Heart right ventricle (tissue), 16 donors: ENCODE measurements at regions not wholly inside any gene's neighbourhood (a gene's known extent, or its start where the extent isn't known, plus 50 kb on each side); places are given as distances from the start of the nearest gene placed in this dataset.

Experiments used
- ATAC-seq, 8 donors: fragments of 200-7000 bp; cut with Tn5 transposase; one replicate each; pipeline ENCODE4 v1.9.1; 2020; ENCODE audit warnings: mild to moderate bottlenecking in 8 of 8, moderate library complexity in 8 of 8, moderate number of reproducible peaks in 1 of 8
- DNase-seq, 2 donors: peaks; one replicate each; pipeline ENCODE4 v3.0.0-alpha.2; 2020
- H3K27ac ChIP-seq, 10 donors: fragments of 200-600 bp; sonication (generic) in 2 of 10; one replicate each; pipeline versions ENCODE4 v1.5.0 to v1.8.0; 2020 to 2022; ENCODE audit warnings: mild to moderate bottlenecking in 3 of 10
- H3K27me3 ChIP-seq, 7 donors: fragments of 200-600 bp; one replicate each; pipeline ENCODE4 v1.8.0; 2021 to 2022; ENCODE audit warnings: mild to moderate bottlenecking in 2 of 7
- H3K36me3 ChIP-seq, 9 donors: fragments of 200-600 bp; sonication (generic) in 1 of 9; one replicate each; pipeline versions ENCODE4 v1.5.0 to v1.8.0; 2020 to 2022; ENCODE audit warnings: mild to moderate bottlenecking in 2 of 9
- H3K4me1 ChIP-seq, 9 donors: fragments of 200-600 bp; sonication (generic) in 1 of 9; one replicate each; pipeline versions ENCODE4 v1.5.0 to v1.8.0; 2020 to 2022; ENCODE audit warnings: mild to moderate bottlenecking in 4 of 9
- H3K4me3 ChIP-seq, 10 donors: fragments of 200-600 bp; sonication (generic) in 2 of 10; one replicate each; pipeline versions ENCODE4 v1.5.0 to v1.8.0; 2020 to 2022; ENCODE audit warnings: mild to moderate bottlenecking in 7 of 10, moderate library complexity in 2 of 10
- H3K9me3 ChIP-seq, 11 donors: fragments of 200-600 bp in 10 of 11; sonication (generic) in 2 of 11; one replicate each; pipeline versions ENCODE4 v1.5.0 to v1.8.0; 2013 to 2022; ENCODE audit warnings: mild to moderate bottlenecking in 2 of 11, control low read depth in 1 of 11, moderate library complexity in 1 of 11
- CTCF ChIP-seq, 9 donors: fragments of 200-600 bp; sonication (generic) in 2 of 9; IDR thresholded peaks; one replicate each; pipeline versions ENCODE4 v1.5.0 to v1.8.0; 2021 to 2022; ENCODE audit warnings: antibody characterized with exemption in 9 of 9, mild to moderate bottlenecking in 5 of 9, moderate library complexity in 1 of 9
- WGBS, 2 donors: extraction: QIAGEN DNeasy Blood & Tissue Kit; methylation state at CpG; one replicate each; pipeline ENCODE4 v1.1.7; 2013; ENCODE audit warnings: inconsistent platforms in 1 of 2; 5-methylcytosine and 5-hydroxymethylcytosine counted together
- intact Hi-C, 10 donors: fragments of 100-400 bp; cut with DNase I; formaldehyde crosslinking; loops; one replicate each; pipeline versions ENCODE4 v1.11.1 to v1.14.2; 2022
- donor health status: Arrhythmogenic right ventricular cardiomyopathy.
- donor health status: ischemic (EF 13 %, LVEDD 7.1; RV severe dilation, severe dysfunction).
- donor health status: healthy with polysubstance abuse.
- donor health status: DM: no; HTN: yes; CAD: no.
- donor health status: DM: no; HTN: no; CAD: no.
- donor health status: ischemic (EF 25% LVEDD 6.9; RV normal size, moderate dysfunction).
- donor health status: ischemic (EF 25% LVEDD 5.7; RV mildly dilated, moderate dysfunction).
- donor health status: healthy.
- donor health status: DM: yes; HTN: yes; CAD: no.
- donor health status: Ischemic cardiomyopathy.
- donor health status: ischemic (EF 35%, LVEDD 5.7; RV mildly dilated, moderate dysfunction).
- donor health status: nonischemic (EF 11% LVEDD 7.7; RV severe dilation, severe dysfunction).
- donor health status: DM: yes; HTN: yes; CAD: no.
- donor health status: PGD.
- donor health status: ischemic (EF 29% LVEDD 5.4; RV normal size, mild dysfunction).
- donor health status: nonischemic (EF 23%, LVEDD 6.1; RV moderate dilation, normal function).

GRCh38 chr4:169333265-169333664, 62.5 kb upstream of the SH3RF1 start:
- whole genome bisulfite sequencing, 2 donors = 93 to 96% methylated on average over 4 of the region's 4 CpGs
- Histone ChIP-seq H3K4me1 (peaks cover 0 to 8% (median 0%) of the 10 kb centered on the region in 9 donors), H3K27me3 (no peaks in the 10 kb centered on the region), H3K9me3 (peaks cover 0 to 7% (median 0%) of the 10 kb centered on the region in 11 donors), H3K27ac (no peak overlapping the region), H3K36me3 (no peaks in the 10 kb centered on the region), H3K4me3 (no peak overlapping the region)
- TF ChIP-seq CTCF (IDR thresholded peaks at IDR 0.05) = no peak
- ATAC-seq = no peak
- intact Hi-C loops = no loop called here
- DNase-seq = no peak

- H3K27me3 ChIP-seq = no peaks in the 10 kb centered on the region
- no peak overlapping the region for H3K27ac ChIP-seq
- H3K4me1 ChIP-seq = peaks cover 0 to 8% (median 0%) of the 10 kb centered on the region in 9 donors
- DNase-seq (no peak), ATAC-seq (no peak)
- no peak overlapping the region for H3K4me3 ChIP-seq
- TF ChIP-seq CTCF (IDR thresholded peaks at IDR 0.05) = no peak
- WGBS, 2 donors = 74 to 85% methylated on average over 2 of the region's 2 CpGs
- H3K36me3 ChIP-seq = no peaks in the 10 kb centered on the region
- intact Hi-C loops = no loop called here
- peaks cover 0 to 7% (median 0%) of the 10 kb centered on the region in 11 donors for H3K9me3 ChIP-seq
These were observed 61.8 kb upstream of the SH3RF1 start for GRCh38 chr4:169332583-169332982.

- Histone ChIP-seq H3K36me3 (no peaks in the 10 kb centered on the region), H3K4me3 (no peak overlapping the region), H3K27ac (no peak overlapping the region), H3K9me3 (peaks cover 0 to 7% (median 0%) of the 10 kb centered on the region in 11 donors), H3K27me3 (no peaks in the 10 kb centered on the region), H3K4me1 (peaks cover 0 to 8% (median 0%) of the 10 kb centered on the region in 9 donors)
- ATAC-seq = no peak
- 81 to 86% methylated on average over 13 of the region's 13 CpGs for WGBS, 2 donors
- intact Hi-C loops = no loop called here
- TF ChIP-seq CTCF (IDR thresholded peaks at IDR 0.05) = no peak
- no peak for DNase-seq
These were observed 60.1 kb upstream of the SH3RF1 start for GRCh38 chr4:169330811-169331210.

- H3K9me3 ChIP-seq = peaks cover 0 to 7% (median 0%) of the 10 kb centered on the region in 11 donors
- peaks cover 0 to 2% (median 0%) of the 10 kb centered on the region in 9 donors for H3K4me1 ChIP-seq
- no peak overlapping the region for H3K4me3 ChIP-seq
- WGBS, 2 donors = 81 to 82% methylated on average over 6 of the region's 6 CpGs
- DNase-seq (no peak), ATAC-seq (no peak)
- TF ChIP-seq CTCF (IDR thresholded peaks at IDR 0.05) = no peak
- H3K36me3 ChIP-seq = no peaks in the 10 kb centered on the region
- intact Hi-C loops = no loop called here
- no peak overlapping the region for H3K27ac ChIP-seq
- no peaks in the 10 kb centered on the region for H3K27me3 ChIP-seq
These were observed 59.3 kb upstream of the SH3RF1 start for GRCh38 chr4:169330095-169330494.
